B cell (primary cell): ENCODE measurements at regions not wholly inside any gene's neighbourhood (a gene's known extent, or its start where the extent isn't known, plus 50 kb on each side); places are given as distances from the start of the nearest gene placed in this dataset.

ENCODE experiments used
- ATAC-seq: fragments of 200-7000 bp; cut with Tn5 transposase; one replicate; pipeline ENCODE4 v1.10.0; 2021; ENCODE audit warnings: low read depth, mild to moderate bottlenecking, moderate number of reproducible peaks, moderate library complexity
- CTCF ChIA-PET: fragments of 350-600 bp; sonication (Branson Sonifier 250); formaldehyde crosslinking; loops from one replicate; lab custom pipeline; 2021; ENCODE audit warnings: antibody characterized with exemption, inconsistent platforms; lab: Charles Lee
- POLR2A ChIA-PET: fragments of 350-600 bp; sonication (Branson Sonifier 250); formaldehyde crosslinking; loops from one replicate; lab custom pipeline; 2021; ENCODE audit warnings: antibody characterized with exemption; lab: Charles Lee
- DNase-seq: peaks from one replicate; pipeline ENCODE4 v3.0.0; 2013
- H2AFZ ChIP-seq: 2 replicates; pipeline ENCODE4 v1.6.1; 2012; ENCODE audit warnings: mild to moderate bottlenecking, low read depth, low read length; ENCODE audit not compliant: insufficient read depth, poor library complexity, severe bottlenecking
- H3K27ac ChIP-seq, 2 donors: 1 replicate in 1 of 2; 2 replicates in 1 of 2; pipeline ENCODE4 v1.5.1; 2012 to 2013; ENCODE audit warnings: low read length in 2 of 2, mild to moderate bottlenecking in 2 of 2, moderate library complexity in 1 of 2
- H3K27me3 ChIP-seq, 4 experiments: fragments of 200-600 bp in 1 of 4; sonication (generic) in 1 of 4; replicated peaks in 1 of 4; 1 replicate in 2 of 4; 2 replicates in 2 of 4; pipeline versions ENCODE4 v1.6.1 to v1.7.0; 2013 to 2016; ENCODE audit warnings: low read length in 3 of 4, mild to moderate bottlenecking in 2 of 4, mixed read lengths in 1 of 4, moderate library complexity in 1 of 4; ENCODE audit not compliant: insufficient read depth in 4 of 4, control insufficient read depth in 3 of 4; ENCODE audit errors: control extremely low read depth in 1 of 4
- H3K36me3 ChIP-seq, 2 experiments: replicated peaks in 1 of 2; 1 replicate in 1 of 2; 2 replicates in 1 of 2; pipeline versions ENCODE4 v1.6.1 to v1.7.1; 2013; ENCODE audit warnings: low read length in 1 of 2; ENCODE audit not compliant: insufficient read depth in 2 of 2, control insufficient read depth in 1 of 2; ENCODE audit errors: control extremely low read depth in 1 of 2, extremely low read depth in 1 of 2
- H3K4me1 ChIP-seq, 2 donors: fragments of 200-600 bp in 1 of 2; sonication (generic) in 1 of 2; 1 replicate in 1 of 2; 2 replicates in 1 of 2; pipeline versions ENCODE4 v1.5.1 to v1.6.1; 2013 to 2017; ENCODE audit warnings: low read length in 2 of 2; ENCODE audit not compliant: control insufficient read depth in 2 of 2, insufficient read depth in 2 of 2
- H3K4me2 ChIP-seq: replicated peaks from 2 replicates; pipeline ENCODE3; 2012; ENCODE audit warnings: mild to moderate bottlenecking, low read depth, low read length; ENCODE audit not compliant: poor library complexity, severe bottlenecking
- H3K4me3 ChIP-seq, 5 experiments: fragments of 200-600 bp in 1 of 5; sonication (generic) in 1 of 5; 1 replicate in 3 of 5; 2 replicates in 2 of 5; pipeline versions ENCODE4 v1.5.1 to v1.7.0; 2011 to 2016; ENCODE audit warnings: low read length in 4 of 5, mild to moderate bottlenecking in 4 of 5, low read depth in 2 of 5, control low read depth in 1 of 5, moderate library complexity in 1 of 5; ENCODE audit not compliant: insufficient read depth in 1 of 5; ENCODE audit errors: control extremely low read depth in 1 of 5, extremely low read depth in 1 of 5
- H3K79me2 ChIP-seq: fragments of 200-600 bp; sonication (generic); one replicate; pipeline ENCODE4 v1.6.0; 2016; ENCODE audit warnings: low read length; ENCODE audit not compliant: control insufficient read depth, insufficient read depth
- H3K9ac ChIP-seq: fragments of 200-600 bp; sonication (generic); 2 replicates; pipeline ENCODE4 v1.6.1; 2017; ENCODE audit warnings: mild to moderate bottlenecking, low read length, moderate library complexity
- H3K9me3 ChIP-seq, 3 donors: one replicate each; pipeline versions ENCODE4 v1.6.1 to v1.7.1; 2013; ENCODE audit warnings: low read length in 2 of 3; ENCODE audit not compliant: control insufficient read depth in 2 of 3, insufficient read depth in 1 of 3; ENCODE audit errors: control extremely low read depth in 1 of 3
- H4K20me1 ChIP-seq: 2 replicates; pipeline ENCODE4 v1.6.0; 2012; ENCODE audit warnings: mild to moderate bottlenecking, low read length; ENCODE audit not compliant: insufficient read depth, control insufficient read depth, poor library complexity, severe bottlenecking
- H3K27ac Mint-ChIP-seq: one replicate; pipeline ENCODE4 v1.8.0; 2021; ENCODE audit warnings: mixed read lengths
- H3K27me3 Mint-ChIP-seq: one replicate; pipeline ENCODE4 v1.8.0; 2021; ENCODE audit warnings: mixed read lengths
- H3K4me1 Mint-ChIP-seq: one replicate; pipeline ENCODE4 v1.8.0; 2021; ENCODE audit warnings: mixed read lengths
- H3K4me3 Mint-ChIP-seq: one replicate; pipeline ENCODE4 v1.8.0; 2021; ENCODE audit warnings: mixed read lengths
- H3K9me3 Mint-ChIP-seq: one replicate; pipeline ENCODE4 v1.8.0; 2022; ENCODE audit warnings: mixed read lengths; ENCODE audit not compliant: insufficient read depth
- EZH2 ChIP-seq: IDR thresholded peaks from 2 replicates; pipeline ENCODE4 v1.6.1; 2012; ENCODE audit warnings: borderline replicate concordance, low read depth, mild to moderate bottlenecking, moderate library complexity, low read length; ENCODE audit not compliant: insufficient read depth, poor library complexity, severe bottlenecking
- WGBS: methylation state at CpG from one replicate; pipeline ENCODE4 v1.1.5; 2013; ENCODE audit warnings: missing lambda C conversion rate; ENCODE audit not compliant: insufficient coverage; 5-methylcytosine and 5-hydroxymethylcytosine counted together
- intact Hi-C: fragments of 100-400 bp; cut with micrococcal nuclease; formaldehyde crosslinking; loops from one replicate; pipeline ENCODE4 v1.10.0; 2022
- TF ChIP-seq, protein P1 (sequence below): fragments of 200-600 bp; IDR thresholded peaks from one replicate; pipeline ENCODE4 v1.8.0; 2022; ENCODE audit warnings: antibody characterized with exemption, mild to moderate bottlenecking

DNA sequence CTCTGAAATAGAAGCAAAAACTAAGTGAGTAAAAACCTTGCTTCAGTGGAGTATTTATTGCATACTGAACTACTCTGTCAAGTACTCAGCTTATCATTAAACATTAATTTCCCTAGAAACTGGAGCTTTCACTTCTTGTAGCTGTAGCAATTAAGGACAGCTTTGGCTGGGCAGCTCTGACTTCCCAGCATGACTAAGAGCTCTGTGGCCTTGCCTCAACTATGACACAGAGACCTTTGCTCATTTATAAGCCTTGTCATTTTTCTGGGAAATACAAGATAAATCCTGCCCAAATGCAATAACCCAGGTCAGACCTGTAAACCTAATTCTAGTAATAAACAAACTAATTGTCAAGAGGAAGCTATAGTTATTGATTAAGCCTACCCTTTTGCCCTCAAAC lies 65.4 kb upstream of the STK32A start:
- no peak overlapping the region for H3K27ac Mint-ChIP-seq
- Histone ChIP-seq H3K9me3 (no peaks in the 10 kb centered on the region), H3K4me1 (no peaks in the 10 kb centered on the region), H3K9ac (no peak overlapping the region), H3K4me2 (no peak overlapping the region), H2AFZ (no peak overlapping the region), H3K4me3 (no peak overlapping the region), H3K27me3 (no peaks in the 10 kb centered on the region), H3K27ac (no peak overlapping the region), H4K20me1 (no peaks in the 10 kb centered on the region), H3K79me2 (no peaks in the 10 kb centered on the region), H3K36me3 (no peaks in the 10 kb centered on the region)
- intact Hi-C loops, result no loop called here
- DNase-seq, result no peak
- CTCF ChIA-PET, result no interaction called here
- no peaks in the 10 kb centered on the region for H3K9me3 Mint-ChIP-seq
- no peaks in the 10 kb centered on the region for H3K4me1 Mint-ChIP-seq
- POLR2A ChIA-PET, result no interaction called here
- no peaks in the 10 kb centered on the region for H3K27me3 Mint-ChIP-seq
- no peak overlapping the region for H3K4me3 Mint-ChIP-seq
- TF ChIP-seq, protein P1, sequence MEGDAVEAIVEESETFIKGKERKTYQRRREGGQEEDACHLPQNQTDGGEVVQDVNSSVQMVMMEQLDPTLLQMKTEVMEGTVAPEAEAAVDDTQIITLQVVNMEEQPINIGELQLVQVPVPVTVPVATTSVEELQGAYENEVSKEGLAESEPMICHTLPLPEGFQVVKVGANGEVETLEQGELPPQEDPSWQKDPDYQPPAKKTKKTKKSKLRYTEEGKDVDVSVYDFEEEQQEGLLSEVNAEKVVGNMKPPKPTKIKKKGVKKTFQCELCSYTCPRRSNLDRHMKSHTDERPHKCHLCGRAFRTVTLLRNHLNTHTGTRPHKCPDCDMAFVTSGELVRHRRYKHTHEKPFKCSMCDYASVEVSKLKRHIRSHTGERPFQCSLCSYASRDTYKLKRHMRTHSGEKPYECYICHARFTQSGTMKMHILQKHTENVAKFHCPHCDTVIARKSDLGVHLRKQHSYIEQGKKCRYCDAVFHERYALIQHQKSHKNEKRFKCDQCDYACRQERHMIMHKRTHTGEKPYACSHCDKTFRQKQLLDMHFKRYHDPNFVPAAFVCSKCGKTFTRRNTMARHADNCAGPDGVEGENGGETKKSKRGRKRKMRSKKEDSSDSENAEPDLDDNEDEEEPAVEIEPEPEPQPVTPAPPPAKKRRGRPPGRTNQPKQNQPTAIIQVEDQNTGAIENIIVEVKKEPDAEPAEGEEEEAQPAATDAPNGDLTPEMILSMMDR, result no peak
- no peak for TF ChIP-seq EZH2
- ATAC-seq, result no peak

DNA sequence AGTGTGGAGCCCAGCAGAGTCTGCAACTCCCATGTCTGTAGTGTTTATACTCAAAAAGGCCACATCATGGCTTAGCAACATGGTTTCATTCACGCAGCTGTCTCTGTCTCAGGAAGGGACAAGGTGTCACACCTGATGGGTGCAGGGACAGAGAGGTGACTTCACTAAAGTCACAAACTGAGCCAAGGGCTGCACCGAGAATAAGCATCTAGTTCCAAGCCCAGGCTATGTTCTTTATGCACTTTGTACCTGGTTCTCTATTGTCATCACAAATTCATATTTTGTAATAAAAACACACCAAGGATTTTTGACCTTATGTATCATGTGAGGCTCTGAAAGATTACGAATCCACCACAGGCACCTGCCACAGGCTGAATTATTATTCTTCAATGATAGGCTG lies 64.9 kb upstream of the STK32A start:
- H3K9me3 Mint-ChIP-seq, result no peaks in the 10 kb centered on the region
- ChIA-PET POLR2A (no interaction called here), CTCF (no interaction called here)
- DNase-seq (no peak), ATAC-seq (no peak)
- Histone ChIP-seq H3K79me2 (no peaks in the 10 kb centered on the region), H3K4me2 (no peak overlapping the region), H3K27me3 (no peaks in the 10 kb centered on the region), H3K4me3 (no peak overlapping the region), H3K9ac (no peak overlapping the region), H2AFZ (no peak overlapping the region), H3K9me3 (no peaks in the 10 kb centered on the region), H4K20me1 (no peaks in the 10 kb centered on the region), H3K36me3 (no peaks in the 10 kb centered on the region), H3K27ac (no peak overlapping the region), H3K4me1 (no peaks in the 10 kb centered on the region)
- no peak overlapping the region for H3K27ac Mint-ChIP-seq
- WGBS, result 67% methylated on average over 1 of the region's 3 CpGs
- H3K4me3 Mint-ChIP-seq, result no peak overlapping the region
- intact Hi-C loops, result no loop called here
- TF ChIP-seq, protein P1, result no peak
- TF ChIP-seq EZH2, result no peak
- H3K4me1 Mint-ChIP-seq, result no peaks in the 10 kb centered on the region
- H3K27me3 Mint-ChIP-seq, result no peaks in the 10 kb centered on the region
